HG03439 (cell line): ENCODE measurements at regions not wholly inside any gene's neighbourhood (a gene's known extent, or its start where the extent isn't known, plus 50 kb on each side); places are given as distances from the start of the nearest gene placed in this dataset.
A peak's percentile ranks its signal among the peaks of the same experiment; 100 is the strongest.

ENCODE experiments used
- ATAC-seq: cut with Tn5 transposase; IDR thresholded peaks from one replicate; pipeline ENCODE4 v1.9.1; 2021; ENCODE audit warnings: mild to moderate bottlenecking, moderate library complexity; ENCODE audit not compliant: unreplicated experiment

DNA sequence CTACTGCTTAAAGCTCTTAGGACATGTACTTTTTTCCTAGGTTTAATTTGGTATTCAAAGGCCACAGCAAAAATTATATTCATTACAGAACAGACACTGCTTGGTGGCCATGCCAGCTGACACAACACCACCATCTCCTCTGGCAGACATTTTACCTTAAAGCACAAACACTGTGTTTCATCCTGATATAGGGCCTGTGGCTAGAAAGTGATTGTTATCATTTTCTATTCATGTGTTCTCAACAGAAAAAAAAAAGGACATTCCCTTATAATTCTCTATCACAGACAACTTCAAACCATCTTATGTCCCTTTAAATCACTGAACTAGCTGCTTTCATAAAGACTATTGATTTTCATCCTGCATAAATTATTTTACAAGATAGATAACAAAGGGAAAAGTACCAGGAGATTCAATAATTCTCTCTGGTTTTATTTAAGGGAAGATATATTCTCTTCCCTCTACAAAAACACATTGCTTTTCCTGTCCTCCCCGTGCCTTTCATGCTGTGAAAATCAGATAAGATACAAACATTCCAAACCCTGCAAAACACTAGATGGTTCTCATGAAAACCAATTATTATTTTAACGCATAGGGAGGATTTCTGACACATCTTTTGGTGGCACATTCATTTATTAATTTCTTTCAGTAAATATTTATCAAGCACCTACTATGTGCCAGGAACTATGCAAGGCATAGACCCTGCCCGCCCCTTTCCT, 139.3 kb upstream of the TMCC3 start:
- ATAC-seq: no peak

- ATAC-seq: no peak
These were observed 137.9 kb upstream of the TMCC3 start for GRCh38 chr12:94788298-94788697.

DNA sequence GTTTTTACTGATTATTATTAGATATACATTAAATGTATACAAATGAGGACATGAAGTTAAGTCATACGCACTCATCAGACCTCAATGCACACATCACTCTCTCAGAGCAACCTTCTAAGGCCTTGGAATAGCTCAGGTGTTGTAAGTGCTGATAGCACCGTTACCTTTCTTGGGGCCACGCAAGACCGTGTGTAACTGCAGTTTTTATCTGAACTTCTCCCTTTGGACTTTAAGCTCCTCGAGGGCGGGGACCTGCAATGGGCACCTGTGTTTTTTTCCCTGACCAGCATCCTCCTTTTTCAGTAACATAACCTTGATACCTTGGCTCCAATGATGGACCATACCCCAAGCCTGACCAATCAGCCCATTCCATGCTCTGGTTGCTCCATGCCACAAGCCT, 136.5 kb upstream of the TMCC3 start:
- ATAC-seq: no peak

GRCh38 chr12:94783862-94784261, 133.5 kb upstream of the TMCC3 start:
- ATAC-seq: no peak

- ATAC-seq: no peak
These were observed 133.0 kb upstream of the TMCC3 start for GRCh38 chr12:94783343-94783742.

GRCh38 chr12:94781835-94782234, 131.5 kb upstream of the TMCC3 start:
- no peak for ATAC-seq

DNA sequence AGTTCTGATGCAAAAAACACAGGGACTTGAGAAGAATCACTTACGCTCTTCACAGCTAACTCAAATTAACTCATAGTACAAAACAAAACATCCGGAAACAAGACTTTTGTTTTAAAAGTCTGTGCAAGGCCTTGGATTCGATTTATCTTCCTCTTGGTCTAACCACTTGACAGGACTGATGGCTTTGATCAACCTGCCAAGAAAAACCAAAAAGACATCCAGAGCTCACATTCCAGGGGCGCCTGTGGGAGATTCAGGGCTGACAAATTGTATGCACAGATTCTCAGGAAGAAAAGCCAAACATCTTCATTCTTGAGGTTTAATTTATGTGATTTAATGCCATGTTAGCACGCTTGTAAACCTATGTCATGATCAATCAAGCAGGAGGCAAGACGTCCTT, 129.1 kb upstream of the TMCC3 start:
- no peak for ATAC-seq

DNA sequence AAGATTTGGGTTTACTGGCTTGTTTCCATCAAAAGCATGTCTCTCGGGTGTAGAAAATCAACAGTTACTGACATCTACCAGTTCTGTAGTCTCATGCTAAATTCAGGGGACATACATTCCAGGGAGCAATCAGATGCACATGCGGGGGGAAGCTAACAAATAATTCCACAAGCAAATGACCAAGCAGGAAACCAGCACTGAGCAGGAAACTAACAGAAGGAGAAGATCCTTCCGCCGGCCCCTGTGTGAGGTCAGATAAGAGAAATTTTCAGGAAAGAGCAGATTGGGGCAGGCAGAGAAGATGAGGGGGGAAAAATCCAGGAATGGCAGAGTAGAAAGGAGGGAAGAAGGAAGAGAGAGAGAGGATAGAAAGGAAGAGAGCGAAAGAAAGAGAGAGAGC, 127.6 kb upstream of the TMCC3 start:
- ATAC-seq: no peak

DNA sequence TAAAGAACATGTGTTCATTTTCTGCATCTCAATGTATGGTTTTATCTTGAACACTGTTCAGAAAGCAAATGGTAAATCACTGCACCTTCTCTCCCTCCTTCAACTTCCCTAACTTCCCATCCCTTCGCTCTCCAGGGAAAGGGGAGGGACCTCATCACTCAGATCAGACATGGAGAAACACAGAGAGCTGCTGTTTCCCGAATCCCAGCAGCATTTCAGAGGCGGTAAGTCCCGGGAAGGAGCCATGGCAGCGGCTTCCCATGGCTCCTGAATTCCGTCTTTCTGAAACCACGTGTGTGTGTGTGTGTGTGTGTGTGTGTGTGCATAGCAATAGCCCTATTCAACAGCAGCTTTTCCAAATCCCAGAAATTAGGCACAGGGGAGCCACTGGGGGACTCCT, 125.4 kb upstream of the TMCC3 start:
- ATAC-seq: no peak

DNA sequence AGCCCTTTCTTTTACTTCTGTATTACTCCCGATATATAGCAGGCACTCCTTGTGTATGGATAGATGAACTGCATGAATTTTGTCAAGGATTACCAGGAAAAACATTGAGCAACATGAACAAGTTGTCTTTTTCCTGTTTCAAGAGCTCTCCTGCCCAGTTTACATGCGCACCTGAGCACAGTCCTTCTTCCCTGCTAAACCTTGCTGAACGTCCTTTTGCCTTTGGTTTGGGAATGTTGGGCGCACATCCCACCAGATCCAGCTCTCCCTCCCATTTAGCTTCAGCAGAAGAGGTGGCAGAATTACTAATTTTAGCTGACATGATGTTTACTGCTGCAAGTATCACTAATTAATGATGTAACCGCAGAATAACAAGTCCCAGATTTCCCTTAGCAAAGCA, 121.4 kb upstream of the TMCC3 start:
- no peak for ATAC-seq

- ATAC-seq: no peak
These were observed 120.8 kb upstream of the TMCC3 start for GRCh38 chr12:94771199-94771598.

GRCh38 chr12:94770791-94771190, 120.4 kb upstream of the TMCC3 start:
- ATAC-seq: no peak

GRCh38 chr12:94769776-94770759, 119.7 kb upstream of the TMCC3 start:
- no peak for ATAC-seq

DNA sequence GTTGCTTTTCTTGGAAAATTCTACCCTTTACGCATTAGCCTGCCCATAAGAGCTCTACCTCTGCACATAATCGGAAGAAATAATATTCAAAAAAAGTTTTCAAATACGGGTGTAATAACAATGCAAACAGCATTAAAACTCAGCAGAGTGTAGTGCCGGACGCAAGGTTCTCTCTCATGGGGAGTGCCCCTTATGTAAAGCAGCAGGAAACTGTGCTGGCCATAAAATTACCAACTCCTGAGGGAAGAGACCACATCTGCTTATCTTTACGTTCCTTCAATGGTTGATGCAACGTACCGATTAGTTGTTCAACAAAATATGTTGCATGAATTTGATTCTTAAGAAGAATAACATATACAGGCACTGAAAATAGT, 118.7 kb upstream of the TMCC3 start:
- peak; percentile 80 for ATAC-seq

DNA sequence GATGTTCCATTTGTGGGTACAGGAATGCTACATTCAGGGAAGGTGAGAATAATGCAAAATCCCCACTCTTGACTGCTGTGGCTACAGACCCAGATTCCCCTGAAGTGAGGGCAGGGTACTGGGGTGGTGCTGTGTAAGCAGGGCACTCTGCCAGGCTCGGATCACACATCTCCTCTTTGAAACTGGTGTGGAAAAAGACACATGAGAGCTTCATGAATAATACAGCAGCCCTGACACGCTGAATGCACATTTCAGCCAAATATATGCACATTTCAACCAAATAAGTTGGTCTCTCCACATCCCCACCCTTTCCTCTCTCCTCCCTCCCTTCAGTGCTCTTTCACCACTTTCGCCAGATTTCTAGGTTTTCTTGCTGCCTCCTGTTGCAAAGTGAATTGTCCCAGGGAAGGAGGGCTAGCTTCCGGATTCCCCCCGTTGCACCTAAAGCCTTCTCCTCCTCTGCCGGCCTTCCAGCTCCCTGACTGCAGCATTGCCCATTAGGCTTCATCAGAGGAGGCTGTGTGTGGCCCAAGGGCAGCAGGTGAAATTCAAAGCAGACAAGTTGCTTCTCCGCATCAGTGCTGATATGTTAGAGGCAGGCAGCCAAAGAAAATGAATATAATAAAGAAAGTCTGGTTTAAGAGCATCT, 118.2 kb upstream of the TMCC3 start:
- peak; percentile 41 for ATAC-seq

- ATAC-seq: no peak
These were observed 117.6 kb upstream of the TMCC3 start for GRCh38 chr12:94767956-94768355.

GRCh38 chr12:94766397-94766796, 116.0 kb upstream of the TMCC3 start:
- ATAC-seq: no peak

DNA sequence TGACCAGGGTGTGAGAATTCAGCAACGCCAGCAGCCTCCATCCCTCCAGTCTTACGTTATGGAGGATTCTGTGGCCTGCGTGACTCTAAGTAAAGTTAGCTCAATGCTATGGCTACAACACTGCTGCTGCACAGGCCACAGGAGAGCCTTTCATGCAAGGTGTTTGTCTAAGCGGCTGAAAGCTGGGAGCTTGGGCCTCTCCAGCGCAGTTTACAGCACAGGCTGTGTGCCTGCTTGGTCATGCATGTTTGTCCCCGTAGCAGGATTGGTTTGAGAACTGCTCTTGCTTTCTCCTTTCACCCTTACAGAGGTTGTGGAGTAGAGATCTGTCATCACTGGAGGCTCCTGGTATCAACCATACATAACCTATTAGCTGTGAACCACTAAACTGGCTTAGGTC, 113.1 kb upstream of the TMCC3 start:
- ATAC-seq: no peak

- ATAC-seq: no peak
These were observed 112.6 kb upstream of the TMCC3 start for GRCh38 chr12:94762943-94763342.

GRCh38 chr12:94762259-94762942, 112.0 kb upstream of the TMCC3 start:
- ATAC-seq: peak; percentile 57

- no peak for ATAC-seq
These were observed 111.2 kb upstream of the TMCC3 start for GRCh38 chr12:94761559-94761958.
